HPDE6-E6E7 (cell line): ENCODE measurements at regions not wholly inside any gene's neighbourhood (a gene's known extent, or its start where the extent isn't known, plus 50 kb on each side); places are given as distances from the start of the nearest gene placed in this dataset.

Experiments used
- DNase-seq: peaks from one replicate; pipeline ENCODE4 v3.0.0; 2011; ENCODE audit warnings: missing footprints; ENCODE audit errors: extremely low spot score

DNA sequence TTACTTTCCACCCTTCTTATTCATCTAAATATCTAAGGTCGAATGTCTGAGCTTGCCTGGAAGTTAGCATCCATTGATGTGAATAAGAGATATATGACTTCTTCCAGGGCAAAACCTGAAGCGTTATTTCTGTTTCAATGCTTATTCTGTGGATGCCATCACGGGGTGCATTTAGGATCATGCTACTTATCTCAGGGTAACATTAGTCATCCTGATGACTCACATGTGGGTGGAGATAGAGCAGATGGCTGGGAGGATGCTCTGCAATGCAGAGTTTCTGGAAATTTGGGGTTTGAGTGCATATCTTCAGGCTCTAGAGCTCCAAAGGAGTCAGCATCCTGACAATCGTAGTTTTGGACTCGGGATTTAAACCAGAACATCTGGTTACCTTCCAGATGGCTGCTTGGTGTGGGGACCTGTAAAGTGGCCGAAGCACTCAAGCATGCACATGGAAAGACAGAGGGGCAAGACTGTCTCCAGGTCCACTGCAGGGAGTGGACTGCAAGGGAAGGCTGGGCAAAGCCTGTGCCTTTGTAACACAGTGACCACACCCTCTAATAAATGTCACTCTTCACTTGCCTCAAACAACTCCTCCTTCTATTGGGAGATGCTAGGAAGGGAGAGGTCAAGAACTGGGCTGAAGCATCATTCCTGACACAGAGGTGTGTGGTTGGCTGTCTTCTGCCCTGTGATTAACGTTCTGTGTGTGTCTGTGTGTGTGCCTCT lies 175.2 kb upstream of the SALL1 start:
- DNase-seq, result peak; percentile 53

DNA sequence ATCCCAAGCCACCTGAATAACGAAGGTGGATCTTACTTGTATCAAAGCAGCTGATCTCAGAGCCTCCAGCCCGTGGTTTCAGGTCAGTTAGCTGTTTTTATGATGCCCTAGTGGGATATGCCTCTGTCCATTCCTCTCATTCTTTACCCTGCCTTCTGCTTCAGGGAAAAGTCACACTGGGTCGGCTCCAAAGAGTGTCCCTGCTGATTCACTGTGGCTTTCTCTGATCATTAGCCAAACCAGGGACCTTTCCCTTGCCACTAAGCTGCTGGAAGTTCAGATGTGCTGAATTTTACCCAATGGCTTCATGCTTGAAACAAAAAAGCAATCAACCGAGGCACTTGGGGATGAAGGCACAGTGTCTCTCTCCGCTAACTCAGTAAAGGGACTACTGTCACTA lies 170.2 kb upstream of the SALL1 start:
- no peak for DNase-seq

DNA sequence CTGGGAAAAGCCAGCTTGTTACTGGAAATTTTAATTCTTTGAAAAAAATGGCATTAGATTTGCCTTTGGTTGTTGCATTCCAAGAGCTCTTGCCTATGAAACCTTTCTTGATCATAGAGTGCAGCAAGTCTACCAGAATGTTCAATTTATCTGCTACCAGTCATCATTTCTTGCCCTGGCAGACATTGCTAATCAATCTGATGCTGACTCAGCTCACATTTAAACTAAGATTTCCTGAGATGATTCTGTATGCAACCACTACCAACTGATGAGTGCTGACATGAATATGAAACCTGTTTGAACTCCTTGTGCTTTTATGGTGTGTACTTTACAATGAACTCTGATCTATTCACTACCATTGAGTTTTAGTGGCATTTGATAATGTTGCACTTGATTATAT lies 166.5 kb upstream of the SALL1 start:
- no peak for DNase-seq

DNA sequence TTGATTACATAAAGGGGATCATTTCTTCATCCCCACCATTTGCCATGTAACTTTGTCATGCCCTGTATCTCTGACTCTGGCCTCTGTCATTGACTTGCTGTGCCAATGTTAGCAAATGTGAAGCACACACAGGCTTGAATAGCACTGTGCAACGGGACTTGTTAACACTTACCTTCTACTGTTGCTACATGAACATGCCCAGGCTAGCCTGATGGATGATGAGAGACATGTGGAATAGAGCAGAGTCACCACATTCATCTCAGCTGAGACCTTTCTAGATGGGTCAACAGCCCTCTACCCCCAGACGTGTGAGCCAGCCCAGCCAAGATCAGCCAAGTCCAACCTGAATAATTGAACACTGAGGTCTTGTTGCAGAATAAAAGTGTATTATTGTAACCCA lies 162.1 kb upstream of the SALL1 start:
- no peak for DNase-seq

DNA sequence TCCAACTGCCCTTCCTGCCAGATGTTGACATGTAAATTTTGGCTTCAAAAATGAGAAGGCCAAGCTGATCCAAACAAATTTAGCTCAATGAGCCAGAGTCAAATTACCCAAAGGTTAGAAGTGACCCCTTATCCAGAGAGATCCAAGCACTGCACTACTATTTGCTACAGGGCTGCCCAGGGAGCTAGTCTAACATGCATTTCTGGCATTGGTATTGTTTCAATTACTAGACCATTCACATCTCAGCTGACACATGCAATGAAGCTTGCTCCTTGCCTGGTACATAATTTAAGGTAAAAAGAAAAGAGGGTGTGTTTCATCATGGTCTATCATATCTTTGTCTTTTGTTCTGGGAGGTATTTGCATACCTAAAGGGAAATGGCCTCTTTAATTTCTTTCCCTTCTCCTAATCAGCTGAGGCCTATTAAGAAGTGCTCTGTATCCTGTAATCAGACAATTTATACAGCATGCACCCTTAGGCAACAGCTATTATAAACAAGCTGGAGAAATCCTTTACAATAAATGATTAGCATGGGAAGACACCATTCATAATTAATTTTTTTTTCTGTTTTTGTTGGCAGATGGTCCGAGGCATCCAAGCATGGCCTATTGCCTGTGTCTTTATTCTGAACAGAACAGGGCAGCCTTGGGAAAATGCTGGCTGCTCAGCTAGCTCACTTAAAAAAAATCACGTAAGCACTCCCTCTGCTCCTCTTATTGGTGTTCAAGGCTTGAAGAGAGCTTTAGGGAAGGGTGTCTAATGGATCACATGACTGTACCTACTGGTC lies 161.5 kb upstream of the SALL1 start:
- no peak for DNase-seq

DNA sequence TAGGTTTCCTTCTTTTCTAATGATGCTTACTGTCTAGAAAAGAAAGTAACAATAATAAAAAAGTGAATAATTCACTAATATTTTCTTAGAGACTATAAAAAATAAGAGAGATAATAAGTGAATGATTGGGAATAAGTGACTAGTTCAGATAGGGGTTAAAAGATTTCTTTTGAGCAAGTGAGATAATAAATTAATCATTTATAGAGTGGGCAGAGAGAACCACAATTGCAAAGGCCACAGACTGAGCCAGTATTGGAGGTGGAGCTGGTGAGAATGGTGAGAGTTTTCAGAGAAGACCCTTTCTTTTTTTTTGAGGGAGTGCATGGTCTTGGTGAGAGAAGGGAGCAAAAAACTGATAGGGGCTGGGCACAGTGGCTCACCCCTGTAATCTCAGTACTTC lies 159.1 kb upstream of the SALL1 start:
- no peak for DNase-seq

DNA sequence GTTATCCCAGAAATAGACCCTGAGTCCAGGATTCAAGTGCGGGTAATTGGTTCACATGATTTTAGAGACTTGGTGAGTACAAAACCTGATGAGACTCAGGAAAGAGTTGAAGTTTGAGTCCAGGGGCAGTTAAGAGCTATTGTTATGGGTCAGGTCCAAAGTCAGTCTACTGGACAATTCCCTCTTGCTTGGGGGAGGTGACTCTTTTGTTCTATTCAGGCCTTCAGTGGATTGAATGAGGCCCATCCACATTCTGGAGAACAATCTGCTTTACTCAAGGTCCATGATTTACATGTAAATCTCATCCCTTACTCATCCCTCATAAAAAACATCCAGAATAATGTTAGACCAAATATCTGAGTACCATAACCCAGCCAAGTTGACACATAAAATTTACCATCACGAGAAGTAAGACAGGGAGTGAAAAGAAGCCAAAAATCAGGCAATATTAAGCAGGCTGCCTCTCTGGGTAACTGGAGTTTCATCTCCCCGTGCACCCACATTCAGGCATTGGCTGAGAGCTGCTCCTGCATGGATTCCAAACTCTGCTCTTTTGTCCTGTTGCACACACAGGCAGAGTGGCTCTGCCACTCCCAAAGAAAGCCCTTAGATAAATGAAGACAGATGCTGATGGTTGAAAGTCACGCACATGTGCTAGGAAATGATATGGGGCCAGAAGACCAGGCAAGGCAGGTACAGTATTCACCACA lies 156.0 kb upstream of the SALL1 start:
- DNase-seq, result no peak

DNA sequence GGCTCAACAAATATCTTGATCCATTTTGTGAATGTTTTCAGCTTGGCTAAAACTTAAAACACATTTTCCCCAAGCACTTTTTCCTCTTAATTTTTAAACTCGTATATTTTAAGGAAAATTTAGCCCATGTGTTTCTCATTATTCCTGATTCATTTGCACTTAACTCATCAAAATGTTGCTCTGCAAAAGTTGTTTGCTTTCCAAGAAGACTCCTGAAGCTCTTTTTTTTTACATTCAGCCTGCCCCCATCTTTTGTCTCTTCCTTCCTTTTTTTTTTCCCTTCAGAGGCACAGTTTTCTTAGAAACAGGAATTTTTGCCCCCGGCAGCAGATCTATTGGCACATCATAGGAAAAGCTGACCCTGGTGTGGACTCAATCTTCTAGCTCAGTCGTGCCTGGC lies 155.0 kb upstream of the SALL1 start:
- DNase-seq, result no peak

DNA sequence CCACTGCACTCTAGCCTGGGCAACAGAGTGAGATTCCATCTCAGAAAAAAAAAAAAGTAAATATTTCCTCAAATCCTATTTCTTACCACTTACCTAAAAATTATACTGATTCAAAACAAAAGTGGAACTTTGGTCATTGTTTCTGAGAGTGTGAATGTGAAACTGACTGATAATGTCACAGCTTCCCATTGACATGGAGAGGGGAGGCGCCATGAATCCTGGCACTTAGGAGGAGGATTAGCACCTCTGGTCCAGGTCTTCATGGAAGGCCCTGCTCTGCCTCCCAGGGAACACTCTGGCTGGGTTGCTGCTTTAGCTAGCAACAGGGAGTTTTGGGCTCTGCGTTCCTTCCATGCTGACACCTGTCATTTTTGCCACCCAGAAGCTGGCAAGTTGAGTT lies 154.3 kb upstream of the SALL1 start:
- no peak for DNase-seq

DNA sequence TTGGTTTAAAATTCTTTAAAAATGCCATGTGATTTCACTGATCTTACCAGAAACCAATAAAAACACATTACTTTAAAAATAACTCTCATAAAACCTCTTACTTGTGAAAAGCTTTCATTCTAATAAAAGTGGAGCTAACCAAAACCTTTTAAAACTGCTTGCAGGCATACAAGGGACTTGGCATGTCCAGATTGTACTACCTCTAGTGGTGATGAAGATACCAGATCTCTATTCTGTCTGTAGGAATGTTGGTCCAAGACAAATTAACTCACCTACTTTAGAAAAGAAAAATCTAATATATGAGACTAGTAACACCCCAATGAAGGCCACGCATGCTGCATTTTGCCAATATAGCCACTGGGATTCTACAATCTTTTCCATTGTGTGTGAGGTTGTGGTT lies 151.0 kb upstream of the SALL1 start:
- DNase-seq, result no peak

DNA sequence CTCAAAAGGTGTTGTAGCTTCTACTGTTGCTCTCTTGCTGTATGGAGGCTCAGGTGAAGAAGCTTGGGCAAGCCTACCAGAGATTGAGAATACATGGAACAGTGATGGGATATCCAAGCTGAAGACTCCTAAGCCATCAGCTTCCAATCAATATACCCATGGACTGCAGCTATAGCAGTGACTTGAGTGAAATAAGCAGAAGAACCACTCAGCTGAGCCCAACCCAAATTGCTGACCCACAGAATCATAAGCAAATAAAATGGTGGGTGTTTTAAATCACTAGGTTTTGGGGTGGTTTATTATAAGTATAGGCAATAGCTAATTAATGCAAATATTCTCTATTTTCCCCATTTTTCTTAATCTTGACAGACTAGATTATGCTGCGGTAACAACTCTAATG lies 147.7 kb upstream of the SALL1 start:
- no peak for DNase-seq

DNA sequence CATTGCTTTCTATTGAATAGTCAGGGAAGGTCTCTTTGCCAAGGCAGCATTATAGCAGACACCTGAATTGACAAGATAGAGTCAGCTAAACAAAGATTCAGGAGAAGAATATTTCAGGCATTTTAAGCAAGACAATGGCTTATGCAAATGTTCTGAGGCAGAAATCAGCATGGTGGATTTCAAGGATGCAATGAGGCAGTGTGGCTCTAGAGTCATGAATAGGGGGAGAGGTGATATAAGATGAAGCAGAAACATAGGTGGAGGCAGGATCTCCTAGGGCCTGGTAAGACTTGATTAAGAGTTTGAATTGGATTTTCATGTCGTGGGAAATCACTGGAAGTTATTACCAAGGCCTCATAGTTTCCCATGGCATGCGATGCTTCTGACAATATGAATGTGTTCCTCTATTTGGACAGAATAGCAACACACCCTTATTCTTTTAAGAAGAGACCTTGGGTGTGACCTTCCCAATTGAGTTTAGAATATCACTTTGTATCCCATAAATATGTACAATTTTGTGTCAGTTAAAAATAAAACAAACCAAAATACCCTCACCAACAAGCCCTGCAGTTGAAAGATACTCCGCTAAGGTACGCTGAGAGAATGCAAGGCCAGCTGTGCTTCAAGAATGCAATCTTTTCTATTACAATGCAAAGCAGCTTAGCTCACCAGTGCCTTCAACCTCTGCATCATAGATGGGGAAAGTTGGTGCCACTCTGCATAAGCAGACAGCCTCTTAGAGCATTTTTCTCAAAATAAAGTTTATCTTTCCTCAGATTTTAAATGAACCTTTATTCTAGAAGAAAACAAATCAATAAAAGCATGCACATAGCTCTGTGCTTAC lies 139.6 kb upstream of the SALL1 start:
- DNase-seq, result no peak

DNA sequence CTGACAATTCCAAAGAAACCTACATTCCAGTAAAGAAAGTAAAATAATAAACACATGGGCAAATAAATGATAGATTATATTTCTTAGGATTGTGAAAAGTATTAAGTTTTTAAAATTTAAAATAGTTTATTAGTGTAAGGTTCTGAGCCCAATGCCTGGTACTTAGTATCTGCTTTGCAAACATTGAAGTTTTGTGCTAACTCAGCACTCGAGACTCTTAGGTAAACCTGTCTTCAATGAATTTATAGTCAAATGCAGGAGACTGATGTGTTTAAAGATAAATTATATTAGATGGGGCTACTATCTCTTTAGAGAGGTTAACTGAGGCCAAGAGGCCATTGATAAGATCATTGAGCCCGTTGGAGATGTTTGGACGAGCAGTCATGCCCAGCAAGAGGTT lies 138.3 kb upstream of the SALL1 start:
- DNase-seq, result no peak

DNA sequence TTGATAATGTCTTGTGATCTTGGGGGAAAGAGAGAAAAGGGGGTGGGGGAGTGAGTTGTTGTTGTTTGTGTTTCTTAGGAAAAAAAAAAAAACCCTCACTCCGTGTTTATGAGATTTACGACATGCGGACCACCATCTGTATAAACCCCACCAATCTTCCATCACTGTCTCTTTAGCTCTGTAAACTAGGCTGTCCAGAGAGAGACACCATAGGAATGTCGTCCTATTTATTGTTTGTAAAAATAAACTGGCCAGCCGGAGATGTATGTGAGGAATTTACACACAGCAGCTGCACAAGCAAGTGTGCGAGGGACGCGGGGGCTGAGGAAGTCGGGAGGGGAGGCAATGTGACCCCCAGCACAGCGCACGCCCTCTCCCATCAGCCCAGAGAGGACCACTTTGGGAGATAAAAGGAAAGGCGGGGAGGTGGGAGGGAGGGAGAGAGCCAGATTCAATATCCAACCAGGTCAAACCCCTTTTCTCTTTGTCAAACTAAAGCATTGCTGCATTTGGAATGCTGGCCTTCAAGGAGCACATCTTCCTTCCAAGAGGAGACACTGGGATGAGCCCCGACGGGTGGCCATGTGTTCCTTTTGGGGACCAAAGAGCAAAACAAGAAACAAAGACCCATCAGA lies 136.2 kb upstream of the SALL1 start:
- no peak for DNase-seq

DNA sequence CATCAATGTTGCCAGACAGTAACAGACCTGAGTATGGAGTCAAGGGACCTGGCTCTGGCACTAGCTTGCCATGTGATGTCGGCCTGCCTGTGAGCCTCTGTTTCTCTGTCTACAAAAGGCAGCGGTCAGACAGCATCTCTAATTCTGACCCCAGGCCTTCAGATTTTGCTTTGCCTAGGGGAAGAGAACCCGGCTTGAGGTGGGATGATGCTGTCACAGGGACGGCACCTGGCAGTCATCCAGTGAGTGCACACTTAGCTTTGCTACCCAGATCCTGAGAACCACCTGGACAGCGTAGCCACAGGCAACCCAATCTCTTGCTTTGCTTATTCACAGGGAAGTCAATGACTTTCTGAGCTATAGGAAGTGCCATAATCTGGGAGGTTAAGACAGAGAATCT lies 135.2 kb upstream of the SALL1 start:
- no peak for DNase-seq

DNA sequence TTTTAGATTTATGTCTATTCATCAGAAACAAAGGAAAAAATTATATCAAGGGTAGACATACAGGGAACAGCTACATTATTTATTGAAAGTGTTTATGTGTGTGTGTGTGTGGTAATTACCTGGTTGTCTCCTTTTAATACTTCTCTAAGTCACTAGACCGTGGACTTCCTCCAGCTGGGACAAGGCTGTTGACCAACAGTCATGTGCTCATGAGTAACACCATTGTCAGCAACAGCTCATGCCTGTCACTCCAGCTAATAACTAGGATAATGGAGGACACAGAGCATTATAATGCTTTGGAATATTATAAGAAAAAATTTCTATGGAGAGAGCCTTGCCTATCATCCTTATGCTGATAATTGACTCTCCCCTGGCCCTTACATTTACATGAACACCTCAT lies 125.3 kb upstream of the SALL1 start:
- no peak for DNase-seq

DNA sequence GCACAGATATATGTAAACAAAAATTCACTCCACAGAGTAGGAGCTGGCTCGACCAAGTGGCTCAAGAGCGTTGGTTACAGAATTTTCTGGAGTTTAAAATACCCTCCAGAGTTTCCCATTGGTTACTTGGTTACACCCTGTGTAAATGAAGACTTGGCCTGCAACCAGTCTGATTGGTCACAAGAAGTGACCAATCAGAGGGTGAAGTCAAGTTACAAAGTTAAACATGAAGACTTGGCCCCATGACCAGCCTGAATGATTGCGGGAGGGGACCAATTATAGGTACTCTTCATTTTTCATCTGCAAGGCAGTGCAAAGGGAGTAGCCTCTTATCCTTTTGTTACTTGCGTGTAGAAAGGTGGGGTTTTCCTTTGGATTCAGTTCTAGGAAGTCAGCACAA lies 121.3 kb upstream of the SALL1 start:
- DNase-seq, result no peak

DNA sequence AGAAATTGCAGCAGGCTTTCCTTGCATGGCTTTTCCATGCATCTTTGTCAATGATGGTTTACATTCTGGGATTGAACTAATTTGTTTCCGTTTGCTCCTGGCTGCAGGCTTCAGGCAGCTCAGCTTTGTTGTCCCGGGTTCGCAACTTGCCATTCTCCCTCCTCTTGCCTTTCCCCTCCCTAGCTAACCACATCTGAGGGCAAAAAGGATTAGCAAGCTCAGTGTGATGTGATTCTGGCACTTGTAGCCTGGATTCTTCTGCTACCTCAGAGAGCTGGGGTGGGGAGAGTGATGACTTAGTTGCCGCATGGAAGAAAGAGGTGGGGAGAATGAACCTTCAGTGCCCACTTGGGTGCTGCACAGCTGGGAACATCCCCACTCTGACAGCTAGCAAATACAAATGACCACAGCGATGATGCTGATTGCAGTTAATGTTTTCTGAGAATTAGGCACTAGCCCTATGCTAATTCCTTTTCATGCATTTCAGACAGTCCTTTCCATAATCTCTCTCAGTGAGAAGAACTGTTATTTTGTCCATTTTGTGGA lies 120.2 kb upstream of the SALL1 start:
- DNase-seq, result no peak

DNA sequence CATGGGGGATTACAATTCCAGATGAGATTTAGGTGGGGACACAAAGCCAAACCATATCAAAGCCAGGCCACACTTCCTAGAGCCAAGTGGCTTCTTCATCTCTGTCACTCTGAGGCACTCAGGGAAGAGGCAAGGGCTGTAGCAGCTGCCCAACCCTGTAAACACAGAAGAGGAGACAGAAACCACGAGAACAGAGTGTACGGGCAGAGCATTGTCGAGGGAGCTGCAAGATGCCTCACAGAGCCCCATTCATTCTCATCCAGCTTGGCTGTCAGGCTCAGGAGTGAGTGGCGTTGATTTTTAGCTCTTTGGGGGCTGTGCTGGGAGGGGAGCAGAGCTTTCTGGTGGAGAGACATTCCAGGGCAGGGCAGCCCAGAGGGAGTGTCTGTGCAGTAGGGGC lies 117.2 kb upstream of the SALL1 start:
- no peak for DNase-seq

DNA sequence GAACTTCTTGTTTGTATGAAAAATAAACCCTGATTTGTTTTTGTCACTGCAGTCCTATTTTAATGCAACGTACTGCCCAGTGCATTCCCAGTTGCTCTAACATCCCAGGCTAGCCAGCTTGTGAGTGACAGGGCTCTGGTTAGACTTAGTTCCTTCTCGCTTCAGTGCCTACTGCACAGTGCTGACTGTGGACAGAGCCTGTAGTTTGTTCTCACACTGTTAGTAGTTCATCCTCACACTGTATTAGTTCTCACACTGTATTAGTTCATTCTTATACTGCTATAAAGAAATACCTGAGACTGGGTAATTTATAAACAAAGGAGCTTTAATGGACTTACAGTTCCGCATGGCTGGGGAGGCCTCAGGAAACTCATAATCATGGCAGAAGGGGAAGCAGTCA lies 116.6 kb upstream of the SALL1 start:
- no peak for DNase-seq

DNA sequence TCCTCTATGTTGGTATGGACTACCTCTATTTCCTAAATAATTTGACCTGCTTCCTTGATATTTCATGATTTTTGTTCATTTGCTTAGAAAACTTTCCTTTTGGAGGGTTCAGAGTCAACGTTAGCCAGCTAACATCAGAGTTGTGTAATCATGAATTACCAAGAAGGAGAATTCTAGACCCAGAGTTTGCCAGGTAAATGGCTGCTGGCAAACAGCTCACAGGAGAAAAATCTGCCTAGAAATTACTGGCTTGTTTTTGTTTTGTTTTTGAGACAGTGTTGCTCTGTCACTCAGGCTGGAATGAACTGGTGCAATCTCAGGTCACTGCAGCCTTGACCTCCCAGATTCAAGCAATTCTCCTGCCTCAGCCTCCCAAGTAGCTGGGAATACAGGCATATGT lies 111.4 kb upstream of the SALL1 start:
- no peak for DNase-seq
